ENCODE measurements at regions not wholly inside any gene's neighbourhood (a gene's known extent, or its start where the extent isn't known, plus 50 kb on each side); places are given as distances from the start of the nearest gene placed in this dataset.
"Not testable (repeated sequence)": the region's sequence is repeated elsewhere in the genome, so short reads cannot be mapped to it uniquely, and the experiment has no call there.

DNA sequence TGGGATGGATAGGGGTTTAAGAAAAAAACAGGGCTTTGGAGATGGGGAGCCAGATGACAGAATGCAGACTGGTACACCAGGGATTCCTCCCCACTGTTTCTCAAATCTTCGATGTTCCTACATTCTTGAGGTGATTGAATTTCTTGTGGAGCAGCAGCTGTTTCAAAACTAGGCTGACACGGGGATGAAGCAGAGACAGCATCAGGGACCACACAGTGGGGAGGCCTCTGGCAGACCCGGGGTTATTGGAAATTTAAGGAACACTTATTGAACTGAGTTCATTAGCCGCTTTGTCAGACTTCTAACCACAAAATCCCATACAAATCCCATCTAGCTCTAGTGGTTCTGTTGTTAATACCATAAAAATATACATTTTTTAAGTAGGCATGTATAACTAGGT is 621.4 kb upstream of the GBE1 start:
- TF ChIP-seq, protein P1, sequence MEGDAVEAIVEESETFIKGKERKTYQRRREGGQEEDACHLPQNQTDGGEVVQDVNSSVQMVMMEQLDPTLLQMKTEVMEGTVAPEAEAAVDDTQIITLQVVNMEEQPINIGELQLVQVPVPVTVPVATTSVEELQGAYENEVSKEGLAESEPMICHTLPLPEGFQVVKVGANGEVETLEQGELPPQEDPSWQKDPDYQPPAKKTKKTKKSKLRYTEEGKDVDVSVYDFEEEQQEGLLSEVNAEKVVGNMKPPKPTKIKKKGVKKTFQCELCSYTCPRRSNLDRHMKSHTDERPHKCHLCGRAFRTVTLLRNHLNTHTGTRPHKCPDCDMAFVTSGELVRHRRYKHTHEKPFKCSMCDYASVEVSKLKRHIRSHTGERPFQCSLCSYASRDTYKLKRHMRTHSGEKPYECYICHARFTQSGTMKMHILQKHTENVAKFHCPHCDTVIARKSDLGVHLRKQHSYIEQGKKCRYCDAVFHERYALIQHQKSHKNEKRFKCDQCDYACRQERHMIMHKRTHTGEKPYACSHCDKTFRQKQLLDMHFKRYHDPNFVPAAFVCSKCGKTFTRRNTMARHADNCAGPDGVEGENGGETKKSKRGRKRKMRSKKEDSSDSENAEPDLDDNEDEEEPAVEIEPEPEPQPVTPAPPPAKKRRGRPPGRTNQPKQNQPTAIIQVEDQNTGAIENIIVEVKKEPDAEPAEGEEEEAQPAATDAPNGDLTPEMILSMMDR (IDR thresholded peaks at IDR 0.05; ENCODE audit: low read depth, low read length, missing control alignments), result no peak
- DNase-seq (ENCODE audit: low read depth), result no peak
- no peak overlapping the region for H3K4me3 ChIP-seq (ENCODE audit: low read depth, low read length)

DNA sequence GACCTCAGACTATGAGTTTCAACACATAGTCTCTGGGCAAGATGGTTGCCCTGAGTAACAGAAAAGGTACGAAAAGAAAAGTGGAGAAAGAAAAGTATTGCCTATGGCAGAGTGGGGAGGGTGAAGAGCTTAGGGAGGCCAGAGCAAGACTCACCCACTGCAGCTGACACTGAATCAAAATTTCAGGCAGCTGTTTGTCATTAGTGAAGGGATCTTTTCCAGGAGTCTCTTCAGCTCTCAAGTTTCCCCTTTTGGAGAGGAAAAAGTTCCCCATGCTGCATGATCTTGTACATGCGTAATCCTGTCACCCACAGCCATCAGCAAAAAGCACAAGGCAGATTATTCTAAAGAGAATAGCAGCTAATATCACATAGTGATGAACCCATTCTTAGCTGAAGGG is 616.9 kb upstream of the GBE1 start:
- TF ChIP-seq, protein P1 (IDR thresholded peaks at IDR 0.05; ENCODE audit: low read depth, low read length, missing control alignments), result no peak
- DNase-seq (ENCODE audit: low read depth), result no peak
- H3K4me3 ChIP-seq (ENCODE audit: low read depth, low read length), result no peak overlapping the region

DNA sequence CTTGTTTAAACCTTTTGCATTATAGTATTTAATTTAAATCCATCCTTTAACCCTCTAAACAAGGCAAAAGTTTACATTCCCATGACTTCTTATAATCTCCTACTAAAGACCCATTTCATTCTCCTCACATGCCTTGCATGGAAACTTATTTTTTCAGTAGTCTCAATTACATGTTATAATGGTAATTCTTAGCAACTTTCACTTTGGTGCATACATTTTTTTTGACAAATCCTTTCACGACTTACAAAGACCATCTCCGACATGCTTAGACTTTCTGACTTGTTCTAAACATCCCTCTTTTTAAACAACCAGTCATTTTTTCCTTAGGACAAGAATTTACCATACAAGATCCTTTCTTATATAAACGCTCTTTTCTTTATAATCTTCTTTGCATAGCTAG is 615.4 kb upstream of the GBE1 start:
- H3K4me3 ChIP-seq (ENCODE audit: low read depth, low read length), result no peak overlapping the region
- TF ChIP-seq, protein P1 (IDR thresholded peaks at IDR 0.05; ENCODE audit: low read depth, low read length, missing control alignments), result no peak
- no peak for DNase-seq (ENCODE audit: low read depth)

DNA sequence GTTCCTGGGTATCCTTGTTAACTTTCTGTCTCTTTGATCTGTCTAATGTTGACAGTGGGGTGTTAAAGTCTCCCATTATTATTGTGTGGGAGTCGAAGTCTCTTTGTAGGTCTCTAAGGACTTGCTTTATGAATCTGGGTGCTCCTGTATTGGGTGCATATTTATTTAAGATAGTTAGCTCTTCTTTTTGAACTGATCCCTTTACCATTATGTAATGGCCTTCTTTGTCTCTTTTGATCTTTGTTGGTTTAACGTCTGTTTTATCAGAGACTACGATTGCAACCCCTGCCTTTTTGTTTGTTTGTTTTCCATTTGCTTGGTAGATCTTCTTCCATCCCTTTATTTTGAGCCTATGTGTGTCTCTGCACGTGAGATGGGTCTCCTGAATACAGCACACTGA is 612.4 kb upstream of the GBE1 start:
- not testable (repeated sequence) for DNase-seq (ENCODE audit: low read depth); H3K4me3 ChIP-seq (ENCODE audit: low read depth, low read length)

DNA sequence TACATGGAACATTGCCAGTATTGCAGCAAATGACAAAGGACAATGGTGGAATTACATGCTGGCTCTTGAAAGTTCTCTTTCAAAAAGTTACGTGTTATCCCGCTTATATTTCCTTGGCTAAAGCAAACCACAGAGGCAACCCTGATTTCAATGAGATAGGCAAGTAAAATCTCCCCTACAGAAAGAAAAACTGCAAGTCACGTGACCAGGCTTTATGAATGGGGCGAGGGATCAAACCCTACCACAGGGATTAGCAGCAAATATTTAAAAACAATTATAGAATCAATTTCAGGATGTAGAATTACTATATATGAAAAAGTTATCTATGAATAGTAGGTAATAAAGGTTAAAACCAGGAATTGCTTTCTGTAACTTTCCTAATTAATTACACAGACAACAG is 603.4 kb upstream of the GBE1 start:
- TF ChIP-seq, protein P1 (IDR thresholded peaks at IDR 0.05; ENCODE audit: low read depth, low read length, missing control alignments), result no peak
- DNase-seq (ENCODE audit: low read depth), result no peak
- H3K4me3 ChIP-seq (ENCODE audit: low read depth, low read length), result no peak overlapping the region

DNA sequence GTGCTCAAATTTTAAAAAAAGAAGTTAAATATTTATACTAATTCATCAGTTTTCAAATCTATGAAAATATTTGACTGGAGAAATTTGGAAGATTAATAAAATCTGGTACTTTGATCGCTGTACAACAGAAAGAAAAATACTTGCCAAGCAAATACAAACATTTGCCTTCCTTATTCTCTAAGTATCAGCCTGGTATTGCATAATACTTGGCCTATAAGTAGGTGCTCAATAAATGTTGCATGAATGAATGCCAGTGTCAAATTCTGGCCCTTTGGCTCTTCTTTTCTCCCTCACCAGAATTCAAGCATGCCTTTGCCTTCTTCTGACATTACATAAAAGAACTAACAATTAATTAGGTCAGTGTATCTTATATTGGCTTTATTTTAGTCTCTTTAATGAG is 601.7 kb upstream of the GBE1 start:
- H3K4me3 ChIP-seq (ENCODE audit: low read depth, low read length), result no peak overlapping the region
- TF ChIP-seq, protein P1 (IDR thresholded peaks at IDR 0.05; ENCODE audit: low read depth, low read length, missing control alignments), result no peak
- DNase-seq (ENCODE audit: low read depth), result no peak

DNA sequence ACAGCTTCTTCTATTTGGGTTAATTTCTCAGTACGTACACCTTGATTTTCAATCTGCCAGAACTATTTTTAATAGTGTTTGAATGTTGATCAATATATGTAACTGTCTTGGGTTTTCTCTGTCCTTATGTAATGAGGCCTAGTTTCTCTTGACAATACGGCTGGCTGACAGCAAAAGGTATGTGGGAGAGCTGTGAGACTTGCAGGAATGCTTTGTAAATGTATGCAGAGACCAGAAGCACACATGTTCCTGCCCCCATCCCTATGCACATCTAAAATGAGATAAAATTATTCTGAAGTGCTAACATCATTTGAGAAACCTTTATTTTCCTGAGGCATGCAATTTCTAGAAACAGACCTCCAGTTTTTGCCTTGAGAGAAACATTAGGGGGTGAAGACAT is 593.8 kb upstream of the GBE1 start:
- no peak overlapping the region for H3K4me3 ChIP-seq (ENCODE audit: low read depth, low read length)
- TF ChIP-seq, protein P1 (IDR thresholded peaks at IDR 0.05; ENCODE audit: low read depth, low read length, missing control alignments), result no peak
- no peak for DNase-seq (ENCODE audit: low read depth)

DNA sequence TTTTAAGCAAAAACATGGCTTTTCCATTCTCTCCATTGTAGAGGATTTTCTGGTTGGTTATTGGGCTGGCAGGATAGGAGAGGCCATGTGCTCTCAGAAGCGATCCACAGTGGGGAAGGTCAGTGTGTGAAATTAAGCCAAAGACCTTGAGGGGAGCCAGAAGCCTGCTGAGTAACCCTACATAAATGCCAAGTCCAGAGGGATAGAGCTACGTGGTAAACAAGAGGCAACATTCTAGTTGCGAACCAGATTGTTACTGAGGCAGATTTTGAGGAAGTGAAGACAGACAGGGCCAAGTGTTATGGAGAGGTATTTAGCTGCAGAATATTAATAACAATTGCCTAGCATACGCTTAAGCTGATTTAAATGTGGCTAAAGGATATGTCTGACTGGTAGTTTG is 592.8 kb upstream of the GBE1 start:
- DNase-seq (ENCODE audit: low read depth), result no peak
- H3K4me3 ChIP-seq (ENCODE audit: low read depth, low read length), result no peak overlapping the region
- TF ChIP-seq, protein P1 (IDR thresholded peaks at IDR 0.05; ENCODE audit: low read depth, low read length, missing control alignments), result no peak

All from GM12864 (cell line).